OCI-LY1 (cell line): ENCODE measurements at regions not wholly inside any gene's neighbourhood (a gene's known extent, or its start where the extent isn't known, plus 50 kb on each side); places are given as distances from the start of the nearest gene placed in this dataset.

Experiments
- CTCF ChIP-seq: fragments of 200-600 bp; sonication (generic), shearing (Covaris generic); IDR thresholded peaks from 2 replicates; pipeline ENCODE4 v1.5.1; 2017; ENCODE audit warnings: mild to moderate bottlenecking, antibody characterized with exemption, low read length, moderate library complexity, mixed read lengths
- EZH2 ChIP-seq: fragments of 200-600 bp; sonication (generic), shearing (Covaris generic); IDR thresholded peaks from 2 replicates; pipeline ENCODE4 v1.8.0; 2017; ENCODE audit warnings: borderline replicate concordance, mixed run types, mild to moderate bottlenecking, antibody characterized with exemption, low read length, moderate library complexity, mixed read lengths

- TF ChIP-seq EZH2: no peak
- TF ChIP-seq CTCF: no peak
These were observed 90.4 kb upstream of the AKT3 start for GRCh38 chr1:243940451-243940850.
